Panc1 (cell line): ENCODE measurements at regions not wholly inside any gene's neighbourhood (a gene's known extent, or its start where the extent isn't known, plus 50 kb on each side); places are given as distances from the start of the nearest gene placed in this dataset.

Source experiments
- POLR2AphosphoS5 ChIP-seq: IDR thresholded peaks from 2 replicates; pipeline ENCODE4 v1.6.1; 2012; ENCODE audit warnings: mild to moderate bottlenecking, low read depth, low read length, moderate library complexity
- TCF7L2 ChIP-seq: IDR thresholded peaks from 2 replicates; pipeline ENCODE4 v1.6.1; 2011; ENCODE audit warnings: mild to moderate bottlenecking, low read depth, low read length, inconsistent platforms
- TF ChIP-seq, protein P1 (sequence below): fragments of 450-650 bp; IDR thresholded peaks from 2 replicates; pipeline ENCODE4 v1.5.1; 2017; ENCODE audit warnings: mild to moderate bottlenecking
- TF ChIP-seq, protein P2 (sequence below), 2 experiments: IDR thresholded peaks; 2 replicates each; pipeline ENCODE4 v1.6.1; 2011 to 2012; ENCODE audit warnings: low read depth in 2 of 2, control low read depth in 1 of 2, low read length in 1 of 2, mild to moderate bottlenecking in 1 of 2, moderate library complexity in 1 of 2; ENCODE audit not compliant: insufficient read depth in 1 of 2

DNA sequence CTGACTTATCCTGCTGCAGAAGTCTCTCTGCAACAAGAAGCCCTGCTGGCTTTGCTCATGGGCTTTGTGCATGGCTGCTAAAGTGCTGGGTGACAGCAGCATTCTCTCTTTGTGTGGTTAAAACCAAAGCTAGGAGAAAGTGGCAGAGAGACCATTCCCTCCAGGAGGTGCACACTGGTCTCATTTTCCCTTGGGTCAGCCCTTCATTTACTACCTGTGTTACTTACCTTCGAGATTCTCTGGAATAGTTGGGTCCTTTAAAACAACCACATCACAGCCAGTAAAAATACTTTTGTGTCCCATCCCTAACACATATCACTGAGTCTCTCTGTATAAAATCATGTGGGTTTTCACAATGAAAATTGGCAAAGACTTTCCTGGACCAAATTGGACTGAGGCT lies 315.5 kb downstream of the IRX1 start:
- TF ChIP-seq, protein P1, sequence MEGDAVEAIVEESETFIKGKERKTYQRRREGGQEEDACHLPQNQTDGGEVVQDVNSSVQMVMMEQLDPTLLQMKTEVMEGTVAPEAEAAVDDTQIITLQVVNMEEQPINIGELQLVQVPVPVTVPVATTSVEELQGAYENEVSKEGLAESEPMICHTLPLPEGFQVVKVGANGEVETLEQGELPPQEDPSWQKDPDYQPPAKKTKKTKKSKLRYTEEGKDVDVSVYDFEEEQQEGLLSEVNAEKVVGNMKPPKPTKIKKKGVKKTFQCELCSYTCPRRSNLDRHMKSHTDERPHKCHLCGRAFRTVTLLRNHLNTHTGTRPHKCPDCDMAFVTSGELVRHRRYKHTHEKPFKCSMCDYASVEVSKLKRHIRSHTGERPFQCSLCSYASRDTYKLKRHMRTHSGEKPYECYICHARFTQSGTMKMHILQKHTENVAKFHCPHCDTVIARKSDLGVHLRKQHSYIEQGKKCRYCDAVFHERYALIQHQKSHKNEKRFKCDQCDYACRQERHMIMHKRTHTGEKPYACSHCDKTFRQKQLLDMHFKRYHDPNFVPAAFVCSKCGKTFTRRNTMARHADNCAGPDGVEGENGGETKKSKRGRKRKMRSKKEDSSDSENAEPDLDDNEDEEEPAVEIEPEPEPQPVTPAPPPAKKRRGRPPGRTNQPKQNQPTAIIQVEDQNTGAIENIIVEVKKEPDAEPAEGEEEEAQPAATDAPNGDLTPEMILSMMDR, result no peak
- TF ChIP-seq POLR2AphosphoS5 (no peak), TCF7L2 (no peak)
- TF ChIP-seq, protein P2, sequence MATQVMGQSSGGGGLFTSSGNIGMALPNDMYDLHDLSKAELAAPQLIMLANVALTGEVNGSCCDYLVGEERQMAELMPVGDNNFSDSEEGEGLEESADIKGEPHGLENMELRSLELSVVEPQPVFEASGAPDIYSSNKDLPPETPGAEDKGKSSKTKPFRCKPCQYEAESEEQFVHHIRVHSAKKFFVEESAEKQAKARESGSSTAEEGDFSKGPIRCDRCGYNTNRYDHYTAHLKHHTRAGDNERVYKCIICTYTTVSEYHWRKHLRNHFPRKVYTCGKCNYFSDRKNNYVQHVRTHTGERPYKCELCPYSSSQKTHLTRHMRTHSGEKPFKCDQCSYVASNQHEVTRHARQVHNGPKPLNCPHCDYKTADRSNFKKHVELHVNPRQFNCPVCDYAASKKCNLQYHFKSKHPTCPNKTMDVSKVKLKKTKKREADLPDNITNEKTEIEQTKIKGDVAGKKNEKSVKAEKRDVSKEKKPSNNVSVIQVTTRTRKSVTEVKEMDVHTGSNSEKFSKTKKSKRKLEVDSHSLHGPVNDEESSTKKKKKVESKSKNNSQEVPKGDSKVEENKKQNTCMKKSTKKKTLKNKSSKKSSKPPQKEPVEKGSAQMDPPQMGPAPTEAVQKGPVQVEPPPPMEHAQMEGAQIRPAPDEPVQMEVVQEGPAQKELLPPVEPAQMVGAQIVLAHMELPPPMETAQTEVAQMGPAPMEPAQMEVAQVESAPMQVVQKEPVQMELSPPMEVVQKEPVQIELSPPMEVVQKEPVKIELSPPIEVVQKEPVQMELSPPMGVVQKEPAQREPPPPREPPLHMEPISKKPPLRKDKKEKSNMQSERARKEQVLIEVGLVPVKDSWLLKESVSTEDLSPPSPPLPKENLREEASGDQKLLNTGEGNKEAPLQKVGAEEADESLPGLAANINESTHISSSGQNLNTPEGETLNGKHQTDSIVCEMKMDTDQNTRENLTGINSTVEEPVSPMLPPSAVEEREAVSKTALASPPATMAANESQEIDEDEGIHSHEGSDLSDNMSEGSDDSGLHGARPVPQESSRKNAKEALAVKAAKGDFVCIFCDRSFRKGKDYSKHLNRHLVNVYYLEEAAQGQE (IDR thresholded peaks at IDR 0.05; ENCODE audit: insufficient read depth in 1 of 2, low read depth in 2 of 2, low read length in 1 of 2), result no peak
